HG02571 (cell line): ENCODE measurements at regions not wholly inside any gene's neighbourhood (a gene's known extent, or its start where the extent isn't known, plus 50 kb on each side); places are given as distances from the start of the nearest gene placed in this dataset.

Source experiments
- ATAC-seq: cut with Tn5 transposase; IDR thresholded peaks from one replicate; pipeline ENCODE4 v1.9.1; 2021; ENCODE audit warnings: mild to moderate bottlenecking, moderate library complexity; ENCODE audit not compliant: unreplicated experiment

- no peak for ATAC-seq
Observed at GRCh38 chr10:78383378-78384048, 349.9 kb downstream of the RPS24 start.

- ATAC-seq = no peak
Observed at GRCh38 chr10:78384049-78384431, 350.4 kb downstream of the RPS24 start.

GRCh38 chr10:78385599-78385998 is 351.9 kb downstream of the RPS24 start:
- no peak for ATAC-seq

GRCh38 chr10:78386509-78386908 is 352.8 kb downstream of the RPS24 start:
- no peak for ATAC-seq

- no peak for ATAC-seq
Observed at GRCh38 chr10:78388331-78389050, 354.8 kb downstream of the RPS24 start.

- ATAC-seq = no peak
Observed at GRCh38 chr10:78389419-78389818, 355.8 kb downstream of the RPS24 start.

- ATAC-seq = no peak
Observed at GRCh38 chr10:78390051-78390450, 356.4 kb downstream of the RPS24 start.

- ATAC-seq = no peak
Observed at GRCh38 chr10:78390817-78391216, 357.2 kb downstream of the RPS24 start.

- no peak for ATAC-seq
Observed at GRCh38 chr10:78391585-78391984, 357.9 kb downstream of the RPS24 start.

GRCh38 chr10:78392197-78392596 is 358.5 kb downstream of the RPS24 start:
- ATAC-seq = no peak

GRCh38 chr10:78393094-78393493 is 359.4 kb downstream of the RPS24 start:
- ATAC-seq = no peak

- no peak for ATAC-seq
Observed at GRCh38 chr10:78394047-78394446, 360.4 kb downstream of the RPS24 start.

- ATAC-seq = no peak
Observed at GRCh38 chr10:78395162-78395561, 361.5 kb downstream of the RPS24 start.

- ATAC-seq = no peak
Observed at GRCh38 chr10:78396754-78397153, 363.1 kb downstream of the RPS24 start.

- ATAC-seq = no peak
Observed at GRCh38 chr10:78397786-78398185, 364.1 kb downstream of the RPS24 start.

GRCh38 chr10:78398382-78398781 is 364.7 kb downstream of the RPS24 start:
- no peak for ATAC-seq

- no peak for ATAC-seq
Observed at GRCh38 chr10:78401624-78402367, 368.1 kb downstream of the RPS24 start.

- no peak for ATAC-seq
Observed at GRCh38 chr10:78402591-78402990, 368.9 kb downstream of the RPS24 start.

- ATAC-seq = no peak
Observed at GRCh38 chr10:78403781-78404180, 370.1 kb downstream of the RPS24 start.

GRCh38 chr10:78404296-78404695 is 370.6 kb downstream of the RPS24 start:
- ATAC-seq = no peak

- ATAC-seq = no peak
Observed at GRCh38 chr10:78405231-78405630, 371.6 kb downstream of the RPS24 start.

GRCh38 chr10:78405736-78406135 is 372.1 kb downstream of the RPS24 start:
- no peak for ATAC-seq
